Caco-2 (cell line): ENCODE measurements at regions not wholly inside any gene's neighbourhood (a gene's known extent, or its start where the extent isn't known, plus 50 kb on each side); places are given as distances from the start of the nearest gene placed in this dataset.

Source experiments
- BruUV-seq: library from RNA; stranded (reverse); fragments of 400-500 nt; replicated peaks from 2 replicates; lab custom pipeline; 2021; lab: Mats Ljungman, UMichigan
- CTCF ChIA-PET: fragments of 300-600 bp; sonication (Branson Sonifier 250); formaldehyde crosslinking; loops from one replicate; lab custom pipeline; 2022; ENCODE audit warnings: antibody characterized with exemption; lab: Charles Lee
- POLR2A ChIA-PET: fragments of 300-600 bp; sonication (Branson Sonifier 250); formaldehyde crosslinking; loops from one replicate; lab custom pipeline; 2022; ENCODE audit warnings: antibody characterized with exemption; lab: Charles Lee
- DNase-seq, 2 experiments: peaks; one replicate each; pipeline versions ENCODE4 v3.0.0 to v3.0.0-alpha.2; 2020 to 2022
- H3K27me3 ChIP-seq: replicated peaks from 2 replicates; pipeline ENCODE4 v1.6.0; 2011; ENCODE audit warnings: low read length; ENCODE audit not compliant: control insufficient read depth, insufficient read depth
- H3K36me3 ChIP-seq: 2 replicates; pipeline ENCODE4 v1.5.1; 2011; ENCODE audit warnings: low read length; ENCODE audit not compliant: control insufficient read depth, insufficient read depth
- H3K4me1 ChIP-seq: fragments of 250-450 bp; sonication (Bioruptor Pico); 2 replicates; pipeline ENCODE4 v1.5.1; 2020; ENCODE audit warnings: mild to moderate bottlenecking
- H3K4me3 ChIP-seq: 2 replicates; pipeline ENCODE4 v1.5.1; 2011; ENCODE audit warnings: low read depth, mild to moderate bottlenecking, control low read depth, low read length
- H3K9me3 ChIP-seq: fragments of 250-450 bp; sonication (Bioruptor Pico); 2 replicates; pipeline ENCODE4 v1.5.1; 2020; ENCODE audit warnings: mild to moderate bottlenecking, moderate library complexity
- H3K27ac Mint-ChIP-seq: one replicate; pipeline ENCODE4 v1.8.0; 2022; ENCODE audit warnings: mixed read lengths; ENCODE audit not compliant: unreplicated experiment
- H3K27me3 Mint-ChIP-seq: one replicate; pipeline ENCODE4 v1.8.0; 2022; ENCODE audit warnings: mixed read lengths; ENCODE audit not compliant: insufficient read depth, unreplicated experiment
- H3K36me3 Mint-ChIP-seq: one replicate; pipeline ENCODE4 v1.8.0; 2022; ENCODE audit warnings: mild to moderate bottlenecking, mixed read lengths; ENCODE audit not compliant: insufficient read depth, unreplicated experiment
- H3K4me1 Mint-ChIP-seq: one replicate; pipeline ENCODE4 v1.8.0; 2022; ENCODE audit warnings: low read depth, mixed read lengths; ENCODE audit not compliant: unreplicated experiment
- H3K4me3 Mint-ChIP-seq: one replicate; pipeline ENCODE4 v1.8.0; 2022; ENCODE audit warnings: mild to moderate bottlenecking, moderate library complexity, mixed read lengths; ENCODE audit not compliant: unreplicated experiment
- H3K9me3 Mint-ChIP-seq: one replicate; pipeline ENCODE4 v1.8.0; 2022; ENCODE audit warnings: mixed read lengths; ENCODE audit not compliant: unreplicated experiment
- CTCF ChIP-seq, 2 experiments: fragments of 200-600 bp in 1 of 2; IDR thresholded peaks; 1 replicate in 1 of 2; 2 replicates in 1 of 2; pipeline versions ENCODE4 v1.5.1 to v1.8.0; 2011 to 2022; ENCODE audit warnings: antibody characterized with exemption in 1 of 2, control low read depth in 1 of 2, inconsistent platforms in 1 of 2, low read depth in 1 of 2, low read length in 1 of 2, mild to moderate bottlenecking in 1 of 2, moderate library complexity in 1 of 2; ENCODE audit not compliant: insufficient read depth in 1 of 2, severe bottlenecking in 1 of 2, unreplicated experiment in 1 of 2
- intact Hi-C: fragments of 100-400 bp; cut with micrococcal nuclease; formaldehyde crosslinking; loops from one replicate; pipeline ENCODE4 v1.10.0; 2022; ENCODE audit not compliant: unreplicated experiment

GRCh38 chr10:91149550-91149949 lies 70.9 kb upstream of the PCGF5 start:
- Histone ChIP-seq H3K27me3 (no peaks in the 10 kb centered on the region), H3K4me1 (no peaks in the 10 kb centered on the region), H3K4me3 (no peak overlapping the region), H3K9me3 (no peaks in the 10 kb centered on the region), H3K36me3 (no peaks in the 10 kb centered on the region)
- H3K4me3 Mint-ChIP-seq: no peak overlapping the region
- ChIA-PET POLR2A (no interaction called here), CTCF (no interaction called here)
- H3K27me3 Mint-ChIP-seq: peaks cover 14% of the 10 kb centered on the region
- no peak for DNase-seq
- no peaks in the 10 kb centered on the region for H3K4me1 Mint-ChIP-seq
- no peak overlapping the region for H3K27ac Mint-ChIP-seq
- no TSS peak for BruUV-seq
- no peak for TF ChIP-seq CTCF (IDR thresholded peaks at IDR 0.05; ENCODE audit: insufficient read depth in 1 of 2, low read depth in 1 of 2, low read length in 1 of 2, severe bottlenecking in 1 of 2, unreplicated experiment in 1 of 2)
- intact Hi-C loops: no loop called here
- H3K36me3 Mint-ChIP-seq: no peaks in the 10 kb centered on the region
- H3K9me3 Mint-ChIP-seq: no peaks in the 10 kb centered on the region

GRCh38 chr10:91150631-91151030 lies 69.8 kb upstream of the PCGF5 start:
- Mint-ChIP-seq H3K36me3 (no peaks in the 10 kb centered on the region), H3K4me3 (no peak overlapping the region), H3K4me1 (no peaks in the 10 kb centered on the region), H3K9me3 (no peaks in the 10 kb centered on the region), H3K27me3 (peaks cover 14% of the 10 kb centered on the region), H3K27ac (no peak overlapping the region)
- Histone ChIP-seq H3K4me3 (no peak overlapping the region), H3K9me3 (no peaks in the 10 kb centered on the region), H3K4me1 (no peaks in the 10 kb centered on the region), H3K27me3 (no peaks in the 10 kb centered on the region), H3K36me3 (no peaks in the 10 kb centered on the region)
- TF ChIP-seq CTCF (IDR thresholded peaks at IDR 0.05; ENCODE audit: insufficient read depth in 1 of 2, low read depth in 1 of 2, low read length in 1 of 2, severe bottlenecking in 1 of 2, unreplicated experiment in 1 of 2): no peak
- intact Hi-C loops: no loop called here
- ChIA-PET CTCF (no interaction called here), POLR2A (no interaction called here)
- no TSS peak for BruUV-seq
- DNase-seq: no peak

- Histone ChIP-seq H3K36me3 (no peaks in the 10 kb centered on the region), H3K4me3 (no peak overlapping the region), H3K4me1 (no peaks in the 10 kb centered on the region), H3K27me3 (no peaks in the 10 kb centered on the region), H3K9me3 (no peaks in the 10 kb centered on the region)
- Mint-ChIP-seq H3K27ac (no peak overlapping the region), H3K4me3 (no peak overlapping the region), H3K9me3 (no peaks in the 10 kb centered on the region), H3K4me1 (no peaks in the 10 kb centered on the region), H3K36me3 (no peaks in the 10 kb centered on the region), H3K27me3 (peaks cover 17% of the 10 kb centered on the region)
- ChIA-PET CTCF (no interaction called here), POLR2A (no interaction called here)
- BruUV-seq: no TSS peak
- DNase-seq: no peak
- intact Hi-C loops: no loop called here
- no peak for TF ChIP-seq CTCF (IDR thresholded peaks at IDR 0.05; ENCODE audit: insufficient read depth in 1 of 2, low read depth in 1 of 2, low read length in 1 of 2, severe bottlenecking in 1 of 2, unreplicated experiment in 1 of 2)
These were observed 67.0 kb upstream of the PCGF5 start for GRCh38 chr10:91153508-91153907.
